Glutamatergic neuron (in vitro differentiated cells): ENCODE measurements at regions not wholly inside any gene's neighbourhood (a gene's known extent, or its start where the extent isn't known, plus 50 kb on each side); places are given as distances from the start of the nearest gene placed in this dataset.

Source experiments
- DNase-seq: peaks from one replicate; pipeline ENCODE4 v3.0.0; 2022
- H3K27ac Mint-ChIP-seq: one replicate; pipeline ENCODE4 v1.8.0; 2020; ENCODE audit warnings: mild to moderate bottlenecking, mixed read lengths, inconsistent platforms; ENCODE audit not compliant: unreplicated experiment
- H3K27me3 Mint-ChIP-seq: one replicate; pipeline ENCODE4 v1.8.0; 2020; ENCODE audit warnings: mild to moderate bottlenecking, moderate library complexity, mixed read lengths, inconsistent platforms; ENCODE audit not compliant: unreplicated experiment
- H3K36me3 Mint-ChIP-seq: one replicate; pipeline ENCODE4 v1.8.0; 2020; ENCODE audit warnings: mild to moderate bottlenecking, mixed read lengths, inconsistent platforms; ENCODE audit not compliant: unreplicated experiment
- H3K4me1 Mint-ChIP-seq: one replicate; pipeline ENCODE4 v1.8.0; 2020; ENCODE audit warnings: mild to moderate bottlenecking, low read depth, mixed read lengths, inconsistent platforms; ENCODE audit not compliant: unreplicated experiment
- H3K4me3 Mint-ChIP-seq: one replicate; pipeline ENCODE4 v1.8.0; 2020; ENCODE audit warnings: mild to moderate bottlenecking, mixed read lengths, inconsistent platforms; ENCODE audit not compliant: unreplicated experiment
- H3K9me3 Mint-ChIP-seq: one replicate; pipeline ENCODE4 v1.8.0; 2020; ENCODE audit warnings: mild to moderate bottlenecking, moderate library complexity, mixed read lengths, inconsistent platforms; ENCODE audit not compliant: unreplicated experiment
- TF ChIP-seq, protein P1 (sequence below): fragments of 200-600 bp; sonication (generic); IDR thresholded peaks from one replicate; pipeline ENCODE4 v1.5.0; 2021; ENCODE audit not compliant: partially characterized antibody, unreplicated experiment

DNA sequence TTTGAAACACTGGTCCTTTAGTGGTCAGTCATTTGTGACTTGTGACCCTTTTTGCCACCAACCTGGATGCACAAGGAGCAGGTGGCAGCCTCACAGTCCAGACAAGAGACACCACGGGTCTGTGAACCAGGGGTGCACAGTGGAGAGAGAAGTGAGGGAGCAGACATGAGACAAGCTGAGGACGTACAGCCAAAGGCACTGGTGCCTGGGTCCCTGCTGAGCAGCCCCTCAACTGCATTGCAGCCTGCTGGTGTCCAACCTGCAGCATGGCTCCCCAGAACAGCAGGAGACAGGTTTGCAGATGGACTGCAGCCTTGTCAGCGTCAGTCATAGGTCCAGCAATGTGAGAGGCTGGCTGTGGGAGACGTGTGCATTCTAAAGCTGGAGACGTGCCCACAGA lies 124.2 kb upstream of the FSTL4 start:
- TF ChIP-seq, protein P1, sequence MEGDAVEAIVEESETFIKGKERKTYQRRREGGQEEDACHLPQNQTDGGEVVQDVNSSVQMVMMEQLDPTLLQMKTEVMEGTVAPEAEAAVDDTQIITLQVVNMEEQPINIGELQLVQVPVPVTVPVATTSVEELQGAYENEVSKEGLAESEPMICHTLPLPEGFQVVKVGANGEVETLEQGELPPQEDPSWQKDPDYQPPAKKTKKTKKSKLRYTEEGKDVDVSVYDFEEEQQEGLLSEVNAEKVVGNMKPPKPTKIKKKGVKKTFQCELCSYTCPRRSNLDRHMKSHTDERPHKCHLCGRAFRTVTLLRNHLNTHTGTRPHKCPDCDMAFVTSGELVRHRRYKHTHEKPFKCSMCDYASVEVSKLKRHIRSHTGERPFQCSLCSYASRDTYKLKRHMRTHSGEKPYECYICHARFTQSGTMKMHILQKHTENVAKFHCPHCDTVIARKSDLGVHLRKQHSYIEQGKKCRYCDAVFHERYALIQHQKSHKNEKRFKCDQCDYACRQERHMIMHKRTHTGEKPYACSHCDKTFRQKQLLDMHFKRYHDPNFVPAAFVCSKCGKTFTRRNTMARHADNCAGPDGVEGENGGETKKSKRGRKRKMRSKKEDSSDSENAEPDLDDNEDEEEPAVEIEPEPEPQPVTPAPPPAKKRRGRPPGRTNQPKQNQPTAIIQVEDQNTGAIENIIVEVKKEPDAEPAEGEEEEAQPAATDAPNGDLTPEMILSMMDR = no peak
- H3K36me3 Mint-ChIP-seq = peaks cover 12% of the 10 kb centered on the region
- no peak for DNase-seq
- H3K9me3 Mint-ChIP-seq = peaks cover 4% of the 10 kb centered on the region
- peaks cover 6% of the 10 kb centered on the region for H3K27me3 Mint-ChIP-seq
- H3K4me3 Mint-ChIP-seq = no peak overlapping the region
- H3K4me1 Mint-ChIP-seq = peaks cover 16% of the 10 kb centered on the region
- H3K27ac Mint-ChIP-seq = no peak overlapping the region

DNA sequence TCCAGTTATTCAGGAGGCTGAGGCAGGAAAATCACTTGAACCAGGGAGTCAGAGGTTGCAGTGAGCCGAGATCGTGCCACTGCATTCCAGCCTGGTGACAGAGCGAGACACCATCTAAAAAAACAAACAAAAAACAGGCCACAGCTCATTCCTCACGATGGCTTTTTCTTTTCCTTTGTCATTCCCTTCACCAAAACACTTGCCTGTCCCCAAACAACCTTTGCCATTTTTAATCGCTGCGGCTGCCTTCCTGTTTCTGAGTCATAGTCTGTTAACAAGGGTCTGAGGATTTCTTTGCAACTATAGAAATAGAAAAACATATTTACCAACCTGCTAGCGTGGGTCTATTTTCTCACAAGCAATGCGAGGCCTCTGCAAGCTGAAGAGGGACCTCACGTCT lies 123.0 kb upstream of the FSTL4 start:
- peaks cover 5% of the 10 kb centered on the region for H3K27me3 Mint-ChIP-seq

DNA sequence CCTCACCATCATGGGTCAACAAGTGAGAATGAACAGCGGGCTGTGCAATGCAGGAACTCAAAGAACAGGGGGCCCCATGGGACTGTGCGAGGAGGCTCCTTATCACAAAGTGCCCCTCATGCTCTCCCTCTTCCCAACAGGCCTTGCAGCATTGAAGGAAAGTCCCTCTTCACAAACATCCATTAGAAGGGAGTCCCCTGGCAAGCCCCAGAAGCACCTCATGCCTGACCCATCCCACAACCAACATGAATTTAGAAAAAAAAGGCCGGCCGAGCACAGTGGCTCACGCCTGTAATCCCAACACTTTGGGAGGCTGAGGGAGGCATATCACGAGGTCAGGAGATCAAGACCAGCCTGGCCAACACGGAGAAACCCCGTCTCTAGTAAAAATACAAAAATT lies 122.6 kb upstream of the FSTL4 start:
- Mint-ChIP-seq H3K4me3 (no peak overlapping the region), H3K27ac (no peak overlapping the region), H3K9me3 (peaks cover 6% of the 10 kb centered on the region), H3K4me1 (peaks cover 13% of the 10 kb centered on the region), H3K27me3 (peaks cover 3% of the 10 kb centered on the region), H3K36me3 (peaks cover 12% of the 10 kb centered on the region)
- DNase-seq = no peak
- TF ChIP-seq, protein P1 = no peak

More for the DNA sequence above, 123.0 kb upstream of the FSTL4 start:
- Mint-ChIP-seq H3K36me3 (peaks cover 12% of the 10 kb centered on the region), H3K27ac (no peak overlapping the region), H3K4me3 (no peak overlapping the region), H3K9me3 (peaks cover 6% of the 10 kb centered on the region), H3K4me1 (peaks cover 14% of the 10 kb centered on the region)
- TF ChIP-seq, protein P1 = no peak
- no peak for DNase-seq

DNA sequence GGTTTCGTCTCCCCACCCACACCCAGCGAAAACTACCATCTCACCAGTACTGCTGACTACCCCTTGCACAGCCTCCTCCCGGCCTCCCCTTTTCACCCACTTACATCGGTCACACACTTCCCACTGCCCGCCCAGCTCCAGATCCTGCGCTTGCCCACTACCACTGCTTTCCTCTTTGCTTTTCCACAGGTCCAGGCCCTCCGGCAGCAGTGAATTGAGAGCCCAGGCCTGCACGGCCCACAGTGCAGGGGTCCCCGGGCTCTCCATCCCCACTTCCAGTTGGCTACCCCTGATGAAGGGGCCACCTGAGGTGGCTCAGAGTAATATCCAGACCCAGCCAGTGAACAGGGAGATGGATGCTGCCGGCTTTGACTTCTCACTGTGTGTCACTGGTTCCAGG lies 120.2 kb upstream of the FSTL4 start:
- H3K27me3 Mint-ChIP-seq = peaks cover 3% of the 10 kb centered on the region
- no peak for DNase-seq
- peaks cover 9% of the 10 kb centered on the region for H3K4me1 Mint-ChIP-seq
- peaks cover 12% of the 10 kb centered on the region for H3K36me3 Mint-ChIP-seq
- no peak overlapping the region for H3K4me3 Mint-ChIP-seq
- H3K9me3 Mint-ChIP-seq = peaks cover 15% of the 10 kb centered on the region
- TF ChIP-seq, protein P1 = no peak
- no peak overlapping the region for H3K27ac Mint-ChIP-seq

DNA sequence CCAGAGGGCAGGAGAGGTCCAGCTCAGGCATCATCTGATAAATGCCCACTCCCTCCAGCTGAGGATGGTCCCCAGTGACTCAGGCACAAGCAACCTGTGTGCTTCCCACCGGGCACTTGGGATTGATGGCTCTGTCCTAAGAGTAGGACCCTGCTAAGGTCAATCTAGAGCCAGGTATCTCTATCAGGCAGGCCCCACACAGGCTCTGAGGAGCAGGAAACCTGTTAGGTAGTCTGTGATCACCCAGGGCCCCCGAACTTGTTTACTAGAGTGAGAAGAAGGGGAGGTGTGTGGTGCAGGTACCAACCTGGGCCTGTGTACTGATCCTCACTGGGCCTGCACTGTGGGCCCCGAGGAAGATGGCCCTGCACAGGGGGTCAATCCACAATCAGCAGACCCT lies 119.6 kb upstream of the FSTL4 start:
- TF ChIP-seq, protein P1 = no peak
- no peak for DNase-seq
- peaks cover 3% of the 10 kb centered on the region for H3K27me3 Mint-ChIP-seq
- H3K9me3 Mint-ChIP-seq = peaks cover 13% of the 10 kb centered on the region
- no peak overlapping the region for H3K27ac Mint-ChIP-seq
- no peak overlapping the region for H3K4me3 Mint-ChIP-seq
- peaks cover 5% of the 10 kb centered on the region for H3K4me1 Mint-ChIP-seq
- H3K36me3 Mint-ChIP-seq = peaks cover 12% of the 10 kb centered on the region
